A673 (cell line): ENCODE measurements at regions not wholly inside any gene's neighbourhood (a gene's known extent, or its start where the extent isn't known, plus 50 kb on each side); places are given as distances from the start of the nearest gene placed in this dataset.

Experiments used
- BruUV-seq: library from RNA; stranded (reverse); fragments of 400-500 nt; replicated peaks from 2 replicates; lab custom pipeline; 2021; lab: Mats Ljungman, UMichigan
- CTCF ChIA-PET: fragments of 300-600 bp; sonication (Branson Sonifier 250); formaldehyde crosslinking; loops from one replicate; lab custom pipeline; 2022; ENCODE audit warnings: antibody characterized with exemption; lab: Charles Lee
- POLR2A ChIA-PET: fragments of 300-600 bp; sonication (Branson Sonifier 250); formaldehyde crosslinking; loops from one replicate; lab custom pipeline; 2022; ENCODE audit warnings: antibody characterized with exemption; ENCODE audit not compliant: low non-redundant PET; lab: Charles Lee
- DNase-seq: peaks from one replicate; pipeline ENCODE4 v3.0.0-alpha.2; 2015; ENCODE audit warnings: low spot score
- H3K27ac ChIP-seq: fragments of 200-600 bp; sonication (generic); 2 replicates; pipeline ENCODE4 v1.5.1; 2016; ENCODE audit warnings: mixed run types, low read depth, mild to moderate bottlenecking, mixed read lengths, antibody characterized with exemption, low read length; ENCODE audit not compliant: poor library complexity, severe bottlenecking
- H3K27me3 ChIP-seq: fragments of 200-600 bp; sonication (generic); replicated peaks from 2 replicates; pipeline ENCODE4 v1.6.1; 2017; ENCODE audit warnings: mixed run types, low read depth, mild to moderate bottlenecking, mixed read lengths, antibody characterized with exemption, low read length; ENCODE audit not compliant: insufficient read depth, poor library complexity
- H3K36me3 ChIP-seq: fragments of 200-600 bp; sonication (generic); 2 replicates; pipeline ENCODE4 v1.6.1; 2016; ENCODE audit warnings: mixed run types, mild to moderate bottlenecking, mixed read lengths, antibody characterized with exemption, low read length; ENCODE audit not compliant: insufficient read depth, poor library complexity, severe bottlenecking
- H3K4me1 ChIP-seq: fragments of 200-600 bp; sonication (generic); 2 replicates; pipeline ENCODE4 v1.6.1; 2017; ENCODE audit warnings: mixed run types, mild to moderate bottlenecking, mixed read lengths, antibody characterized with exemption, low read length; ENCODE audit not compliant: insufficient read depth, poor library complexity, severe bottlenecking
- H3K4me3 ChIP-seq: fragments of 200-600 bp; sonication (generic); 2 replicates; pipeline ENCODE4 v1.5.1; 2016; ENCODE audit warnings: low read depth, mixed run types, mild to moderate bottlenecking, mixed read lengths, low read length; ENCODE audit not compliant: poor library complexity, severe bottlenecking
- H3K9me3 ChIP-seq: fragments of 200-600 bp; sonication (generic); 2 replicates; pipeline ENCODE4 v1.6.1; 2016; ENCODE audit warnings: mixed run types, low read depth, mild to moderate bottlenecking, mixed read lengths, antibody characterized with exemption, low read length; ENCODE audit not compliant: poor library complexity, severe bottlenecking
- EZH2 ChIP-seq: fragments of 200-600 bp; sonication (generic); IDR thresholded peaks from 2 replicates; pipeline ENCODE4 v1.6.1; 2017; ENCODE audit warnings: borderline replicate concordance, low read depth, mild to moderate bottlenecking, mixed read lengths, antibody characterized with exemption, low read length; ENCODE audit not compliant: poor library complexity, severe bottlenecking
- intact Hi-C: fragments of 100-400 bp; cut with micrococcal nuclease; formaldehyde crosslinking; loops from one replicate; pipeline ENCODE4 v1.10.0; 2022; ENCODE audit not compliant: unreplicated experiment
- TF ChIP-seq, protein P1 (sequence below): fragments of 300-800, 200-600 bp; sonication (generic); conservative IDR thresholded peaks from 2 replicates; pipeline ENCODE4 v1.5.1; 2017; ENCODE audit warnings: low read depth, mild to moderate bottlenecking, antibody characterized with exemption, low read length, moderate library complexity, mixed read lengths

DNA sequence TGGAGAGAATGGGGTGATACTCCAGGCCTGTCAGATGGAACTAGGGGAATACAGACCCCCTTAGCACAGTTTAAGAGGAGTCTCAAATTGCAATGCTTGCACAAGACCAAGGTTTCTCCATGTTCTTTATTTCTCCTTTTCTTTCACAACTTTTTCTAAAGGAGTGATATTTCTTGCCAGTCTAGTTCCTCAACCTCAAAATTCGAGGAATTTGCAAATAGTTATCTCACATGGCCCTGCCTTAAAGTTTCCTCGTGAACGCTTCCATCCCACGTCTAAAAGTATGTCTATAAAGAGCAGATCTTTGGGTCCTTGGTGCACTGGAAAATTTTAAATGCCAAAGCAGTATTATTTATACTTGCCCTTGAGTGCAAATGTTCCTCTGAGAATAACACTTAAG, 373.8 kb upstream of the KLF4 start:
- H3K27me3 ChIP-seq = no peaks in the 10 kb centered on the region

DNA sequence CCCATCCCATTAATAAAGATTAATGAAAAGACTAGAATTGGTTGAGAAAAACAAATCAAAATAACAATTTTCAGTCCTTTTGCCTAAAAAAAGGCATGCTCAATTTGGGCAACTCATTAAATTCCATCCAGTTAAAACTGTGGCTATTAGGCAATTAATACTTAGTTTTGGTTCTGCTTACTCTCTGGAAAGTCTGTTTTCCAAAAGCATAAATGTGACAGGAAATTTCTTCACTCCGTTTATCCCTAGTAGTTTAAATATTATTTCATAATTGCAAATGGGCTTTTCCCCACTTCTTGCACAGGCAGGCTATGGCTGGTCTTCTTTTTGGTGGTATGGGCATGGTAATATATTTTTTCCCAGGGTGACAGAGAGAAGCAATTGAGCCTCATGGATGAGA, 373.3 kb upstream of the KLF4 start:
- H3K4me3 ChIP-seq = no peak overlapping the region
- no peaks in the 10 kb centered on the region for H3K4me1 ChIP-seq
- intact Hi-C loops = no loop called here
- H3K9me3 ChIP-seq = peaks cover 8% of the 10 kb centered on the region
- TF ChIP-seq EZH2 = no peak
- TF ChIP-seq, protein P1, sequence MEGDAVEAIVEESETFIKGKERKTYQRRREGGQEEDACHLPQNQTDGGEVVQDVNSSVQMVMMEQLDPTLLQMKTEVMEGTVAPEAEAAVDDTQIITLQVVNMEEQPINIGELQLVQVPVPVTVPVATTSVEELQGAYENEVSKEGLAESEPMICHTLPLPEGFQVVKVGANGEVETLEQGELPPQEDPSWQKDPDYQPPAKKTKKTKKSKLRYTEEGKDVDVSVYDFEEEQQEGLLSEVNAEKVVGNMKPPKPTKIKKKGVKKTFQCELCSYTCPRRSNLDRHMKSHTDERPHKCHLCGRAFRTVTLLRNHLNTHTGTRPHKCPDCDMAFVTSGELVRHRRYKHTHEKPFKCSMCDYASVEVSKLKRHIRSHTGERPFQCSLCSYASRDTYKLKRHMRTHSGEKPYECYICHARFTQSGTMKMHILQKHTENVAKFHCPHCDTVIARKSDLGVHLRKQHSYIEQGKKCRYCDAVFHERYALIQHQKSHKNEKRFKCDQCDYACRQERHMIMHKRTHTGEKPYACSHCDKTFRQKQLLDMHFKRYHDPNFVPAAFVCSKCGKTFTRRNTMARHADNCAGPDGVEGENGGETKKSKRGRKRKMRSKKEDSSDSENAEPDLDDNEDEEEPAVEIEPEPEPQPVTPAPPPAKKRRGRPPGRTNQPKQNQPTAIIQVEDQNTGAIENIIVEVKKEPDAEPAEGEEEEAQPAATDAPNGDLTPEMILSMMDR = no peak
- H3K36me3 ChIP-seq = no peaks in the 10 kb centered on the region
- H3K27ac ChIP-seq = no peak overlapping the region
- ChIA-PET CTCF (no interaction called here), POLR2A (no interaction called here)
- H3K27me3 ChIP-seq = no peaks in the 10 kb centered on the region
- DNase-seq = no peak
- no TSS peak for BruUV-seq

More for the DNA sequence above, 373.8 kb upstream of the KLF4 start:
- intact Hi-C loops = no loop called here
- TF ChIP-seq, protein P1 = no peak
- no peak for TF ChIP-seq EZH2
- no peak for DNase-seq
- ChIA-PET CTCF (no interaction called here), POLR2A (no interaction called here)
- H3K36me3 ChIP-seq = no peaks in the 10 kb centered on the region
- H3K4me3 ChIP-seq = no peak overlapping the region
- BruUV-seq = no TSS peak
- H3K27ac ChIP-seq = no peak overlapping the region
- H3K9me3 ChIP-seq = peaks cover 8% of the 10 kb centered on the region
- H3K4me1 ChIP-seq = no peaks in the 10 kb centered on the region

DNA sequence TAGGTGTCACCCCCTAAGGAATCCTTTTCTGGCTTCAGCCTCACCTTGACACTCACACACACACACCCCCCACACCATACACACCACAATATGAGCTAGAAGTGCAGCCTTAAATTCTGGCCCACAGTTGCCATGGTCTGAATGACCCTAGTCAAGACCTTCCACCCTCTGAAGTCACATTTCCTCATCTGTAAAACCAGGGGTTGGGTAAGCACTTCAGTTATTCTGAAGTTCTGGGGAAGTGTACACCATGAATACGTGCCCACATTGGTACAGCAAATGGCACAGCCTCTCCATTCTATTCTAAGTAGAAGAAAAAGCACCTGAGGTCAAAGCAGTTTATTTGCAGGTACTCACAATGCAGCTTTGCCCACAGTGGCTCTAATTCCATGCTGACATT, 372.8 kb upstream of the KLF4 start:
- POLR2A ChIA-PET = no interaction called here

More for the DNA sequence above, 372.8 kb upstream of the KLF4 start:
- intact Hi-C loops = no loop called here
- Histone ChIP-seq H3K36me3 (no peaks in the 10 kb centered on the region), H3K9me3 (peaks cover 7% of the 10 kb centered on the region), H3K4me3 (no peak overlapping the region), H3K4me1 (no peaks in the 10 kb centered on the region), H3K27me3 (no peaks in the 10 kb centered on the region), H3K27ac (no peak overlapping the region)
- BruUV-seq = no TSS peak
- no peak for DNase-seq
- CTCF ChIA-PET = no interaction called here
- TF ChIP-seq, protein P1 = no peak
- TF ChIP-seq EZH2 = no peak
